ENCODE measurements at regions not wholly inside any gene's neighbourhood (a gene's known extent, or its start where the extent isn't known, plus 50 kb on each side); places are given as distances from the start of the nearest gene placed in this dataset.
"Not testable (repeated sequence)": the region's sequence is repeated elsewhere in the genome, so short reads cannot be mapped to it uniquely, and the experiment has no call there.

DNA sequence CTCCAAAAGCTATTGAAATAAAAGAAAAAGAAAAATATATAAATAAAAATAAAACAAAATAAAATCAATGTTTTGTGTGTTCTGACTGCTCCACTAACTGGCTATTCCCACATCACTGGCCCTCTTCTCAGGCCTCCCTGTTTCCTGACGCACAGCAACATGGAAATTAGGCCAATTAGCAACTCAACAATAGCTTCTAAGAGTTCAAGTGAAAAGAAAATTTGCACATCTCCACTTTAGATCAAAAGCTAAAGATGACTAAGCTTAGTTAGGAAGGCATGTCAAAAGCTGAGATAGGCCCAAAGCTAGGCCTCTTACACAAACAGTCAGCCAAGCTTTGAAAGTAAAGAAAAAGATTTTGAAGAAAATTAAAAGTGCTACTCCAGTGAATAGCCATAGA is 200.8 kb downstream of the DUSP6 start:
- DNase-seq: no peak

DNA sequence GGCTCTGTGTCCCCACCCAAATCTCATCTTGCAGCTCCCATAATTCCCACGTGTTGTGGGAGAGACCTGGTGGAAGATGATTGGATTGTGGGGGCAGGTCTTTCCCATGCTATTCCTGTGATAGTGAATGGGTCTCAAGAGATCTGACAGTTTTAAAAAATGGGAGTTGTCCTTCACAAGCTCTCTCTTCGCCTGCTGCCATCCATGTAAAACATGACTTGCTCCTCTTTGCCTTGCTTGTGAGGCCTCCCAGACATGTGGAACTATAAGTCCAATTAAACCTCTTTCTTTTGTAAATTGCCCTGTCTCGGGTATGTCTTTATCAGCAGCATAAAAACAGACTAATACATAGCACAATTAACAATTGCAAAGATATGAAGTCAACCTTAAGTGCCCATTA is 201.5 kb downstream of the DUSP6 start:
- not testable (repeated sequence) for DNase-seq

DNA sequence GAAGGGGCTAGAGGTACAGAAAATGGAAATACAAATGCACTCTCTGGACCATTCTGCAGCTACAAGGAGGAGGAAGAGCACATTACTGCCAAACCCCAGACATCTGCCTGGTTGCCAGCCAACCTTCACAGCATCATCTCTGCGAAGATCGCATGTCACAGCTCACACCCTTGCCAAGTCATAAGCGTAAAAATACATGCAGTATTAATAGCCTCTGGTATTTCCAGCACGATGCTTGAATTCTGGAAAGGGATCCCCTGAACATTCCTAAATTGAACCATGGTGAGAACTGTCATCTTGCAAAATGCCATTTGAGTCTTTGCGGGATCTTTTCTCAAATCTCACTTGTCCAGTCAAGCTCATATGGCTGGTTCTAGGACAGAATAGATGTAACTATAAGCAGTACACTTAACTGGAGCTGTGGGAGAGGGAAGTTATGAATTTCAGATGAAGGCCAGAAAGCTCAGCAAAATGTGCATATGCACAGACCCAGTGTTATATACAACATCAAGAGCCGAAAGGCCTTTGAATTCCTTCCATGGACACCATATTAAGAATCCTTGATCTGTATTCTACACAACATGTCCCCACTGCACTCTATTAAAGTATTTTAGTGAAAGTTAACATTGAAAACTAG is 211.6 kb downstream of the DUSP6 start:
- no peak for DNase-seq

DNA sequence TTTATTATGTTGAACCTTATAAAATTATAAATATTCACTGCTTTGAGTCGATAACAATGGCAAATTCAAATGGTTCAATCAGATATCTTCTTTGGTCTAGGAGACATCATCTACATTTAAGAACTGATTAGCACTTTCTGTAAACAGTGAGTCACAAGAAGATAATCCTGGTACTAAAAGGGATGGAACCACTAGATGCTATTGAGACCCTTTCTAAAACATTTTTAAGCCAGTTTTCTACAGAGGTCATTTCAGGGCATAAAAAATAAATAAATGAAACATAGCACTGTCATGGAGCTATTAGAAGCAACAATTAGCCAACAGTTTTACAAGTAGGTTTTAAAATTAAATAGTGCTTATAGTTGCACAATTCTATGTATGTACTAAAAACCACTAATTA is 212.2 kb downstream of the DUSP6 start:
- DNase-seq: no peak

DNA sequence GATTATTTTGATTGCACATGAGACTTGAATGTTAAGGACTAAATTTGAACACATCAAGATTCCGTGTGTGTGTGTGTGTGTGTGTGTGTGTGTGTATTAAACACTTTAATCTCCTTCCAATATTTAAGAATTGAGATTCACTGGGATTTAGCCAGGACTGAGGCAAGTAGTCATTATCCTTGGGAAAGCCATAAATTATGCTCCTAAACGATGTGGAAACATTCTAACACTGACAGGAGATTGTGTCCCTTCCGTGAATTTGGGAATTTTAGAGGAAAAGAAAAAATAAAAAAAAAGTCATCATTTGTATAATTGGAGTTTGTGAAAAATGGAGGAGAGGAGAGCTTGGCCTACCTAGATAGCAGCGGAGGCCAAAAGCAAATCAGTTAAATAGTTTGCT is 212.9 kb downstream of the DUSP6 start:
- no peak for DNase-seq

DNA sequence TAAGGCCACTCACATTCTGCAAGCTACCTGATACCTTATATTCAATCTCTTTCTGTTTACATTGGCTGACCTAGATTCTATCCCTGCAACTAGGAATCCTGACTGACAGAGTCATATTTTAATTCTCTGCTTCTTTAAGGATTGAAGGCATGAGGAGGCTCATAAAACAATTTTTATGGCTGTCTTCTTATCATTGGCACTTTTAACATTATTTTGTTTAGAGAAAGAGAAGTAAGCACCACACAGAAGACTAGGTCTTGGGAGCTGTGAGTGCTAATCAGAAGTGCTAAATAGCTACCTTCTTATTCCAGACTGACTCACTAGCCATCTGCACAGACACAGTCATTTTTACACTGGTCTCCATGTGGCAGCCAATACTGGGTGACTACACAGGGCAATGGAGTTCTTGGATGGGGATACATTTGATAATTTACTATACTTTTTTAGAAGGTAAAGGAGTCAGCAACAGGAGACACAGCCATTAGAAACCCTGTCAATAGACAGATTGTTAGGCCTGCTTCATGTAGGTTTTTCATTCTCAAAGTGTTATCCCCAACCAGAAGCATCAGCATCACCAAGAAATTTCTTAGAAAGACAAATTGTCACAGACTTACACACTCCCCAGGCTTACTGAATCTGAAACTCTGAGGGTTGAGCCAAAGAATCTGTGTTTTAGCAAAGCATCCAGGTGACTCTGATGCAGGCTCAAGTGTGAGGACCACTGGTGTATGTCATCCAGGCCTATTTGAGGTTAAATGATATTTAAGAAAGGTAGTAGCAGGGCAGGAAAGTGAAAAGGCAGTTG is 214.1 kb downstream of the DUSP6 start:
- DNase-seq: no peak

DNA sequence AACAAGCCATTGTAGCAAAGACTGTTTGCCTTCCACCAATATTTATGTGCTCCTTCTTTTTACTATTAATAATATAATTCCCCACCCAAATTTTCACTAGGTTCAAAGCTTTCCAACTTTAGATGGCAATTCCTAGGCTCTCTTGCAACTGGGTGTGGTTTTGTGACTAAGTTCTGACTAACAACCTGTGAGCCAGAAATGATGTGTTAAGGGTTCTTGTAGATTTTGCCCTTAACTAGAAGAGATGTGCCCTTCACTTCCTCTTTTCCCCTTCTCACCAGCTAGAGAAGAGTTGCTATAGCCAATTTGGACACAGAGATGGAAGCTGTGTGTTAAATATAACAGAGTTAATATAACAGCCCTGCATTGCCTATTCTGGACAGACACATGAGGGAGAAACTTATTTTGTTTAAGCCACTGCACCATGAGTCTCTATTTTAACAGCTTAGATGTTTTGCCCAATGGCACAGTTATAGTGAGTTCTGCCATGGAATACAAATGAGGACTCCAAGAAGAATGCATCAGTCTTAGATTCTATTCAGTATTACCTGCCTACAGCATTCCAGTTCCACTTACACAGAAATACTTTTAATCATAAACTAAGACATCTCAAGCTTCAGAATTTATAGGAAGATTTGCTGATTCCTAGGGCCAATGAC is 216.2 kb downstream of the DUSP6 start:
- DNase-seq: no peak

DNA sequence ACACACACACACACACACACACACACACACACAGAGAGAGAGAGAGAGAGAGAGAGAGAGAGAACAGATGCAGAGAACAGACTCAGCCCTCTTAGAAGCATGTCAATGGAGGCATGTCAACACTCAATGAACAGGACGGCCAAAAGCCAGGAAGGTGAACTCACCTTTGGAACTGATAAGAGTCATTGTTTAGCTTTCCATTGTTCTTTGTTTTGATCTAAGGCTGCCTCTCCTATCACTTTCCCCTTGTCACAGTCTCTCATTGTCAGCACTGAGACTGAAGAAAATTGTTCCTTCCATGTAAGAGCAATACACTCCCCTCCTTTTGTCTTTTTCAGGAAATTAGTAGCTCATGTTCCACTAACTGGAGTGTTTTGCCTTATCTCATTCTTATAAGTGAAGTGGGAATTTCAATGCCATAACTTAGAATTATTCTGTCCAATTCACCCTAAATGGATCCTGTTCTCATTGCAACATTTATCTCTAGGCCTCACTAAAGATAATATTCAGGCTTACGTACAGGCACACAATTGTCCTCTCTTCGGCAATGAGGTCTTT is 218.0 kb downstream of the DUSP6 start:
- no peak for DNase-seq

DNA sequence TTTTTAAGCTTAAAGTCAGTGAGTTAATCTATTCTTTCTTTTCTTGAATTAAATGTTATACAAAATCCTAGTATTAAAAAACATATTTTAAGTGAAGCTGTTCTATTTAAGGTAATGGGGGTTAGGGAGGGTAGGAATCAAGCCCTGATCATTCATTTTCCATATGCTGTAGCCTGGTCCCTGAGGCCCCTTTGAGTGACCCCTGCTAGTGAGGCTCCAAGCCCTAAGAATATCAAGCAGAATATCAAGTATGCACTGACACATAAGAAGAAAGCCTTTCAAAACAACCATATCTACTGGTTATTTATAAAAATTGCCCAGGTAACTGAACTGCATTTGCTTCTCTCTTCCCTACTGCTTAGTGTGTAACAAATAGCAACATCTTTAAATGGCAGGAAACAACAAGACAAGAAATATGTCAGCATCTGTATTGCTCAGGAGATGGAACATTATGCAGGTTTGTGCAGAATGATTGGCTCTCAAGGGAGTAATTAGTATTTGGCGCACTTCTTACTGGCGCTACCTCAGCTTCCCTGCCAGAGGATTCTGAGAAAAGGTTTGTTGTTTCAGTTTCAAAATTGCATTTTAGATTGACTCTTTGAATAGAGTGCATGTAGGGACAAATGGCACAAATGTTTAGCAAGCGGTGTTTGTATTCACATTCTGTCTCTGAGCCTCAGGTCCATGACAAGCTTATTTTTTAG is 223.0 kb downstream of the DUSP6 start:
- DNase-seq: no peak

DNA sequence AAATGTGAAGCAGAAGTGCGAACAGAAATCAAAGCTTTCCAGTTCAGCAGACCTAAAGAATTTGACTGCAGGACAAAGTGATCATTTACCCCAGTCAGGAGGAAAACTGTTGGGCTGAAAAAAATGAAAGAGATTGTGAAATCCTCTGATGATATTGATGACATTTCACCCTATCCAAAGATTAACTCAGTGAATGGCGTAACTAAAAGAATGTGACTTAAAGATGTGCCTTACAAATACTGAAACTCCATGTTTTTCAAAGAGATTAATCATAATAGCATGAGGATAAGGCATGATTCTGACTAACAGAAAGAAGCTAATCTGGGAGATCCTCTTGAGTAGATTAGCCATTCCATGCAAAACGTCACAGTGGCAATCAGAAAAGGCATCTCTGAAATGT is 225.6 kb downstream of the DUSP6 start:
- DNase-seq: no peak

DNA sequence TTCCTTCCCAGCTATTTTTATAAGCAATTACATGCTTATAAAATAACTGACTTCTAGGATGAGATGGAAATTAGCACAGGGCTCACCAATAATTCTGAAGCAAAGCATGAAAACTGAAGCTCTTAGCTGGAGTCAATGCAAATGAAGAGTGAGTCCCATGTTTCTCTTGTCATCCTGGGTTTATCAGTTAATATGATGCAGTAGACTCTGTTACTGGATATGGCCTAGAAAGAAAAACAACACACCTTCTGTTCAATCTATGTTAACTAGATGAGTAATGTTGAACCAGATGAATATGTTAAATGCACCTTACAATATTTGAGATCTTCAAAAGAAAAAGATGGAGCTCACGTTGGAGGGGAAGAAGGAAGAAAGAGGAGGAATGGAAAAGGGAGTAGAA is 229.4 kb downstream of the DUSP6 start:
- DNase-seq: no peak

DNA sequence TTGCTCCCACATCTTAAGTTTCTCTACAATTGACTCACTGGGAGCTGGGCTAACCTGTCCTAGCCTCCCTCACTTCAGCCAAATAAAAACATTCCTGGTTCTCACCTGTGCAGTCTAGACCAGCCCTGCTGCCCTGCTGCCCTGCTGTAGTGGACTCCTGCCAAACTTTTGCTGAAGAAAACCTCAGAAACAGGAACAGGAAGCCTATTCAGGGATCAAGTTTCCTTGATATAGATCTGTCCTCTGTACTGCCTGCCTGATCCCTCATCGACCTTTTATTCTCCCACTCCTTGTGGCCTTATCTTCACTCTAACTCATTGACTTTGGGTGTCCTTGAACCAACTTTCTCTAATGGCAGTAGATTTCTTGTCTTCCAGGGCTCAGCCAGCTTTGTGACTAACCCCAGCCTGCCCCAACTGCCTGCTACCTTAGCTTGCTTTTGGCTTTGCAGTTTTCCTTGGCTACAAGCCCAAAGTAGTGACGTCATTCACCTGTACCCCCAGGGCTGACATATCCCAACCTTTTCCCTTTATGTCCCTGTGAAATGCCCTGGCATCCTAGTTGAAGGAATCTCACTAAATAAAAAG is 234.8 kb downstream of the DUSP6 start:
- DNase-seq: no peak

DNA sequence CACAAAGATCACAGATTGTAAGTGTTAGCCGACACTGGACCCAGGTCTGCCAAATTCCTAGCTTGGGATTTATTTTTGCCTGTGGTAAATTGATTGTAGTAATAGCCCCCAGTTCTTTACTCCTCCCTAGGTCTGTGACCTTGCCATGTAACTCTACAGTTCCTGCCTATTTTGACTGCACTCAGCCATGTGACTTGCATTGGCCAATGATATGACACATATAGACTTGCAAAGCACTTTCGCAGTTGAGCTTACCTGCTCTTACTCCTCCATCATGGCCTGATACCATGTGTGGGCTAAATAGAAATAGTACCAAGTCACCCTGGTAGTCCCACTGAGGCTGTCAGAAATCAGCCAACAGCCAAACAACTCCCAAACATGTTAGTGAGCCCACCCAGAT is 240.3 kb downstream of the DUSP6 start:
- DNase-seq: no peak

DNA sequence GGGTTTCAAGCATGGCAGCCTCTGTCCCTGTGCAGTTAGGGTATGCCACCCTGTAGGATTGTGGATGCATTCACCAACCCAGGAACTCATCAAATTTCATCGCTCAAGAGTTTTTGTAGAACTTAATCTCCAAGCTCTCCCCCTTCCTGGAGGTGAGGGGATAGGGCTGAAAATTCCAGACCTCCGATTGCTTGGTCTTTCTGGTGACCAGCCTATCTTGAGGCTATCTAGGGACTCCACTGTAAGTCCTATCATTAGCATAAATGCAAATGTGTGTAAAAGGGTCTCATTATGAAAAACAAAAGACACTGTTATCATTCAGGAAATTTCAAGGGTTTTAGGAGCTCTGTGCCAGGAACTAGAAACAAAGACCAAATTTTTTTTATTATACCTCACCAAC is 244.0 kb downstream of the DUSP6 start:
- DNase-seq: no peak

DNA sequence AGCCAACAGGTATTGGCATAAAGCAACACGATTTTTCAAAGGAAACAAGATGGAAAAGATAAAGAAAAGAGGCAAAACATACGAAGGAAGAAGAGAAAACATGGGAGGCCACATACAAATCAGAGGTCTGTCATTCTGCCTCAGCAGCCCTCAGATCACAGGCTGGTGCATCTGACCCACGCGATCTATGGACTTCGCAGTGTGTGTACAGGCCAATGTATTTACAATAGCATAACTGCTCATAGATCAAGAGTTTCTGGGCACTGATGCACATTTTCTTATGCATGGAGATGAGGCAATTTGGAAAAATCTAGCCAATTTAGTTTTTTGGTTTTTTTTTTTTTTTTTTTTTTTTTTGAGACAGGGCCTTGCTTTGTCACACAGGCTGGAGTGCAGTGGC is 245.4 kb downstream of the DUSP6 start:
- no peak for DNase-seq

DNA sequence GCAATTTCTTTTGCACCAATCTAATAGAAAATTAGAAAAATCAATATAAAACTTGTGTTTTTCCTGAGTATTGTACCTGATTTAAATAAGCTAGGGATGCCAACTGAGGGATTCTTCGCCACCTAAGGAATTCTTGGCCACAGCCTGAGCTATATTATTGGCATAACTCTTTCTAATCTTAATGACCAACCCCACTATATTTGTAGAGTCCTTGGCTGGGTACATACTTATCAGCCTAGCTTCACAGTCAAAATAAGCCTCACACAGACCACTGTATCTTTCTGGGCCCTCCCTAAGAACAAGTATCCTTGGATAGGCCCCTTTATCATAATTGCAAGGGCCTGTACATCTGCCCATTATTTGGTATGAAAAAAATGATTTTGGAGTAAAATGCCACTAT is 247.1 kb downstream of the DUSP6 start:
- no peak for DNase-seq

DNA sequence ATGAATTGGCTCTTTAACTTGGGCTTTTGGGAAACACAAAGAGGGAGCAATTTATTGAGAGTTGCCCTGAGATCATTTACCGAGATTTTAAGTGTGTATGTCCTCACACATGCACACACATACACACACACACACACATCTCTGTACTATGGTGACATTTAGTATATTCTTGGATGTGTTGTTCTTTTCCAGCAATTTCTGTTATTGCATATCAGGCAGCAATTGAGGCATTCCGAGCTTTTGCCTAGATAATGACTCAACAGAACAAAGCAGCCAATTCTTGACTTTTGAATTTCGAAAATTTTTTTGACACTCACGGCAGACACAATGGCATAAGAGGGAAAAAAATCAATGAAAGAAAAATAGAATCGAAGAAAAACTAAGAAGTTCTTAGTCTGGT is 248.5 kb downstream of the DUSP6 start:
- DNase-seq: no peak

DNA sequence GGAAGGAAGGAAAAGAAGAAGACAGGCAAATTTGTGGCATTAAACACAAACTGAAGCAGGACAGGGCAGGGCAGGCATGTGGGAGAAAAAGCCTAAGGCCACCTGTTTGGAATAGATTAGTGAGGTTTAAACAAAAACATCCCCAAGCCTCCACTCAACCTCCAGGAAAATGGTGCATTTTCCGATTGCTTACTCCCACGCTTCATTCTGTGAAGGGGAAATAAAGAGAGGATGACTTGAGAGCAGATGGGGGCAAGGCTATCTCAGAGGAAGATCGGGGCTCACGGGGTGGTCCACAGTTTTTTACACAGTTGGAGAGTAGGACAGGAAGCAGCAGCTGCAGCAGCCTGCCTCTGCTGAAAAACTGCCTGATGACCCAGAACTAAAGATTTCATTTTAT is 250.9 kb downstream of the DUSP6 start:
- no peak for DNase-seq

DNA sequence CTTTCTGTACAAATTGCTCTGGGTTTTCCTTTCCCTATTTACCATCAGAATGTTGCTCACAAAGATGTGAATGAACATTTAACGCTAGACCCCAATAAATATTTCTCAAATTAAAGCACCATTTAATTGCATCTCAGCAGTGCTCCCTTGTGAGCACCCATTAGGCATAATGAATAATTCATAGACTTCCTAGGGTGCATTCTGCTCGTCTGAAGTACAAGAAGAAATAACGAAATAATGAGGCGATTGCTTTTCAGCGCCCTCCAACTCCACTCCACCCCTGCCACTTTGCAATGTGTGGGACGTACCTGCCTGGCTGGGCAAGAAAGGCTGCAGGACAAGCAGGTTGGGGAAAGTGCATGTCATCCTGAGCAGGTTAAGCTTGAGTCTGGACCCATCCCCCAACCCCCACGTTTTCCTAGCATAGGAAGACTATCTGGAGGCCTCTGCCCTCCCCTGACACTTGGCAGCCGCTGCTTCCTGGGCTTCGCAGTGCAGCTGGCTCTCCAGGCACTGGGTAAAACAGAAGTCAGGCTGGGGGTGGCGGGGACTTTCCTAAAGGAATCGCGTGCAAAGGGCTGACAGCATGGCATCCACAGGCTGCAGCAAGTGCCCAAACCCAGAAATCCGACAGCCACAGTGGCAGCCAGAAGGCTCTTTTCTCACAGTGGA is 253.7 kb downstream of the DUSP6 start:
- DNase-seq: peak; percentile 77

DNA sequence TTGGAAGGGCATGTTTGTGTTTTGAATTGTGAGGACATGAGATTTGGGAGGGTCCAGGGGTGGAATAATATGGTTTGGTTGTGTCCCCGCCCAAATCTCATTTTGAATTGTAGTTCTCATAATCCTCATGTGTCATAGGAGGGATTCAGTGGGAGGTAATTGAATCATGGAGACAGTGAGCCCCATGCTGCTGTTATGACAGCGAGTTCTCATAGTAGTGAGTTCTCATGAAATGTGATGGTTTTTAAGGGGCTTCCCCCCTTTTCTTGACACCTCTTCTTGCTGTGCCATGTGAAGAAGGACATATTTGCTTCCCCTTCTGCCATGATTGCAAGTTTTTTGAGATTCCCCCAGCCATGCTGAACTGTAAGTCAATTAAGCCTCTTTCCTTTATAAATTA is 260.0 kb downstream of the DUSP6 start:
- no peak for DNase-seq

DNA sequence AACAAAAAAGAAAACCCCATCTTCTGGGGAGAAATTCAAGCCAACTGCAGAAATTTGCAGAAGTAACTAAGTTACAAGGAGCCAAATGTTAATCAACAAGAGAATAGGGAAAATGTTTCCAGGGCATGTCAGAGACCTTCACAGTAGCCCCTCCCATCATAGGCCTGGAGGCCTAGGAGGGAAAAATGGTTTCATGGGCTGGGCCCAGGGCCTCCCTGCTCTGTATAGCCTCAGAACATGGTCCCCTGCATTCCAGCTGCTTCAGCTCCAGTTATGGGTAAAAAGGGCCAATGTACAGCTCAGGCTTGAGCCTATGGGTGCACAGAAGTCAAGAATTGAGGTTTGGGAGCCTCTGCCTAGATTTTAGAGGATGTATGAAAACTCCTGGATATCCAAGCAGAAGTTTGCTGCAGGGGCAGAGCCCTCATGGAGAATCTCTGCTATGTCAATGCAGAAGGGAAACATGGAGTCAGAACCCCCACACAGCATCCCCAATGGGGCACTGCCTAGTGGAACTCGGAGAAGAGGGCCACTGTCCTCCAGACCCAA is 260.9 kb downstream of the DUSP6 start:
- DNase-seq: no peak

DNA sequence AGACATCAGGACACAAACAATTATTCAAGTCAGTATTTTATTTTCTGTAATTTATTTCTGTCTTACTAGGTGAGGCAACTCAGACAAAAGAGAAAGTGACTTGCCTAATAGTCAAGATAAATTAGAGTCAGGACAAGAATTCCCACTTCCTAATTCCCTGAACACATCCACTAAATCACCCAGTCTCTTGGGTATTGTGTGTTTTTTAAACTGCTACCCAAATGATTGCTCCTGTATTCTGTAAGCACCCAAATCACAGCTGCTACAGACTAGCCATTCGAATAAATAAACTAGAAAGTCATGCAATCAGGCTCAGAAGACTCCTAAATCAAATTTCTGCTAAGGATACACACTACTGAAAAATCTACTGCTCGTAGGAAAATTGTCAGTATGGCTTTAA is 263.0 kb downstream of the DUSP6 start:
- no peak for DNase-seq

Measured in NCI-H510A (cell line).